Body of pancreas (tissue), 4 donors: ENCODE measurements at regions not wholly inside any gene's neighbourhood (a gene's known extent, or its start where the extent isn't known, plus 50 kb on each side); places are given as distances from the start of the nearest gene placed in this dataset.

ENCODE experiments used
- ATAC-seq: fragments of 150-250 bp; one replicate; pipeline ENCODE4 v1.9.1; 2016
- DNase-seq, 4 donors: peaks; one replicate each; pipeline ENCODE4 v3.0.0-alpha.2; 2019
- H3K27ac ChIP-seq, 4 donors: fragments of 200-600 bp; sonication (generic); 1 replicate in 3 of 4; 2 replicates in 1 of 4; pipeline versions ENCODE4 v1.5.1 to v1.6.1; 2016 to 2019; ENCODE audit warnings: mild to moderate bottlenecking in 1 of 4, mixed read lengths in 1 of 4, moderate library complexity in 1 of 4
- H3K27me3 ChIP-seq, 2 donors: fragments of 200-600 bp; sonication (generic); one replicate each; pipeline ENCODE4 v1.6.0; 2016; ENCODE audit warnings: mild to moderate bottlenecking in 1 of 2
- H3K36me3 ChIP-seq, 2 donors: fragments of 200-600 bp; sonication (generic); replicated peaks in 1 of 2; 2 replicates each; pipeline ENCODE4 v1.5.1; 2016; ENCODE audit warnings: low read depth in 2 of 2; ENCODE audit not compliant: insufficient read depth in 1 of 2
- H3K4me1 ChIP-seq: fragments of 200-600 bp; sonication (generic); one replicate; pipeline ENCODE4 v1.6.0; 2016
- H3K4me3 ChIP-seq, 2 donors: fragments of 200-600 bp; sonication (generic); 1 replicate in 1 of 2; 2 replicates in 1 of 2; pipeline ENCODE4 v1.5.1; 2016 to 2019
- H3K9me3 ChIP-seq, 3 donors: fragments of 200-600 bp; sonication (generic); 1 replicate in 2 of 3; 2 replicates in 1 of 3; pipeline ENCODE4 v1.5.1; 2016
- POLR2A ChIP-seq, 3 donors: fragments of 450-650 bp; IDR thresholded peaks; one replicate each; pipeline ENCODE4 v1.6.1; 2016; ENCODE audit warnings: antibody characterized with exemption in 3 of 3, mild to moderate bottlenecking in 2 of 3
- WGBS, 2 donors: methylation state at CpG; one replicate each; pipeline ENCODE4 v1.1.5; 2017; 5-methylcytosine and 5-hydroxymethylcytosine counted together
- intact Hi-C: fragments of 100-400 bp; cut with DNase I; formaldehyde crosslinking; loops from one replicate; pipeline ENCODE4 v1.15.1; 2023
- TF ChIP-seq, protein P1 (sequence below), 7 experiments: fragments of 450-650 bp in 4 of 7; fragments of 200-600 bp in 3 of 7; sonication (generic) in 3 of 7; IDR thresholded peaks; one replicate each; pipeline ENCODE4 v1.5.1; 2016 to 2019; ENCODE audit warnings: antibody characterized with exemption in 7 of 7

DNA sequence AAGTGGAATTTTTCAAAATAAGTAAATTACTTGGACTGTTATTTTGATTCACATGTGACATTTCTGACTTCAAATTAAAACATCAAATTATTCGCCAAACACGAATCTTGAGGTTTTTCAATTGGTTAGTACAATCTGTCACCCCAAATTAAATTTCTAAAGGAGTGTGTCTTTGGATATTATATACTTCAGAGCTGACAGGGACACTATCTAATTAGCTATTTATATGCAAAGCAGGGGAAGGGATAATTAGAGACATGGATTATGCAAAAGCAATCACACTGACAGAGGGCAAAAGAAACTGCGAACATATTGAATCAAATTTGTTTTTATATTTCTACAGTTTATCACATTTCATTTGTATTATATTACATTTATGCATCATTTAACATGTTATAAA, 433.0 kb downstream of the KIF2B start:
- no peaks in the 10 kb centered on the region for H3K4me1 ChIP-seq
- H3K4me3 ChIP-seq = no peak overlapping the region
- TF ChIP-seq, protein P1, sequence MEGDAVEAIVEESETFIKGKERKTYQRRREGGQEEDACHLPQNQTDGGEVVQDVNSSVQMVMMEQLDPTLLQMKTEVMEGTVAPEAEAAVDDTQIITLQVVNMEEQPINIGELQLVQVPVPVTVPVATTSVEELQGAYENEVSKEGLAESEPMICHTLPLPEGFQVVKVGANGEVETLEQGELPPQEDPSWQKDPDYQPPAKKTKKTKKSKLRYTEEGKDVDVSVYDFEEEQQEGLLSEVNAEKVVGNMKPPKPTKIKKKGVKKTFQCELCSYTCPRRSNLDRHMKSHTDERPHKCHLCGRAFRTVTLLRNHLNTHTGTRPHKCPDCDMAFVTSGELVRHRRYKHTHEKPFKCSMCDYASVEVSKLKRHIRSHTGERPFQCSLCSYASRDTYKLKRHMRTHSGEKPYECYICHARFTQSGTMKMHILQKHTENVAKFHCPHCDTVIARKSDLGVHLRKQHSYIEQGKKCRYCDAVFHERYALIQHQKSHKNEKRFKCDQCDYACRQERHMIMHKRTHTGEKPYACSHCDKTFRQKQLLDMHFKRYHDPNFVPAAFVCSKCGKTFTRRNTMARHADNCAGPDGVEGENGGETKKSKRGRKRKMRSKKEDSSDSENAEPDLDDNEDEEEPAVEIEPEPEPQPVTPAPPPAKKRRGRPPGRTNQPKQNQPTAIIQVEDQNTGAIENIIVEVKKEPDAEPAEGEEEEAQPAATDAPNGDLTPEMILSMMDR (IDR thresholded peaks at IDR 0.05) = no peak
- no peak for TF ChIP-seq POLR2A (IDR thresholded peaks at IDR 0.05)
- WGBS, 2 donors = 67 to 68% methylated on average over 3 of the region's 3 CpGs
- no peaks in the 10 kb centered on the region for H3K9me3 ChIP-seq
- intact Hi-C loops = no loop called here
- ATAC-seq = no peak
- H3K27ac ChIP-seq = no peak overlapping the region
- no peaks in the 10 kb centered on the region for H3K36me3 ChIP-seq
- DNase-seq = no peak
- H3K27me3 ChIP-seq = no peaks in the 10 kb centered on the region

DNA sequence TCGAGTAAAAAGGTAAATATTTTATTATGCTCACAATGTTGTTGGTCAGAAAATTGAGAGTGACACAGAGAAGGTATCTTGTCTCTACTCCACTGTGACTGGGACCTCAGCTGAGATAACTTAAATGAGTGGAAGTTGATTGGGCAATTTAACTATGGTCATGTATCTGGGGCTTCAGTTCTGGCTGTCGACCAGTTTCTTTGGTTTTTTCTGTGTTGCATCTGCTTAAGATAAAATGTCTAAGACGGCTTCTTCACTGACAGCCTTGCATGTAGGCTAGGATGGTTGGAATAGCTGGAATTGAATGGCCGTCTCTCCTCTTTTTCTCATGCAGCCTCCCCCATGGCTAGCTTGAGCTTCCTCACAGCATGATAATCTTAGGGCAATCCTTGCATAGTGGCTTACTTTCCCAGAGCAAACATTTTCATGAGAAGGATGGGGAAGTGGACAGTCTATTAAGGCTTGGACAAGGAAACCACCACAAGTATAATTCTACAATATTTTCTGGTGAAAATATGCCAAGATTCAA, 433.7 kb downstream of the KIF2B start:
- TF ChIP-seq POLR2A (IDR thresholded peaks at IDR 0.05) = no peak
- TF ChIP-seq, protein P1 (IDR thresholded peaks at IDR 0.05) = no peak
- no peak for ATAC-seq
- no peaks in the 10 kb centered on the region for H3K27me3 ChIP-seq
- no peak overlapping the region for H3K27ac ChIP-seq
- intact Hi-C loops = no loop called here
- DNase-seq = no peak
- 22 to 35% methylated on average over 4 of the region's 4 CpGs for WGBS, 2 donors
- no peak overlapping the region for H3K4me3 ChIP-seq
- no peaks in the 10 kb centered on the region for H3K9me3 ChIP-seq
- H3K36me3 ChIP-seq = no peaks in the 10 kb centered on the region
- no peaks in the 10 kb centered on the region for H3K4me1 ChIP-seq

DNA sequence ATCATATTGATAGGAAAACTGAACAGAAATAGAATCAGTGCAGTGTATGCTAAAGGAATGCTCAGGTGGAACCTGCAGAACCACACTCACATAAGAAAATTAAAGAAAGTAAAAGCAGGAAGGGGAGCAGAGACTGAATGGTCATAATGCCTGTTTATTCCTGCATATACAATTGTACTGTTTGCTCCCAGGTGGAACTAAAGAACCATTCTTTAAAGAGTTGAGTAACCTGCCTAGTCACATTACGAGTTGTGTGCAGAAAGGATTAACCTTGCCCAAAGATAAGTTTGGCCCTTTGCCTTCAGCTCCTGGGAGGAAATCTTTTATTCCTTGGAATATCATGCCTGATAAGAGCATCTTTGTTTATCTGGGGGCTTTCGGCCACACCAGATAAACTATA, 434.7 kb downstream of the KIF2B start:
- 2 to 18% methylated on average over 2 of the region's 2 CpGs for WGBS, 2 donors

DNA sequence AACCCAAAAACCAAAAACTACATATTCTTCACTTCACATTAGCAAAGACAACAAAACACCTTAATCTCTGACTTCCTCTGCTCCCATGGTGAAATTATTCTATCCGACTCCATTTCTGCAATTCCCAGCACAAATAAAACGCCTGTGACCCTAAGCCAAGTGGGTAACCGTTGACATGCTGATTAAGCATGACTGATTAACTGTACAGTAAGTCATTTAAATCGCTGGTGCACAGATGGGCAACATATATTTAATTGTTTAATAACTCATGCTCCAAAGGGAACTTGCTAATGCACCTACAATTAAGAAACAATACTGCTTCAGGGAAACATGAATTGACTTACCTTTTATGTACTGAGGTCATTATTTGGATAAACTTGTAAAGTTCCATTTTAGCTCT, 436.7 kb downstream of the KIF2B start:
- intact Hi-C loops = no loop called here
- H3K27me3 ChIP-seq = no peaks in the 10 kb centered on the region
- H3K27ac ChIP-seq = no peak overlapping the region
- H3K4me3 ChIP-seq = no peak overlapping the region
- ATAC-seq (no peak), DNase-seq (no peak)
- H3K4me1 ChIP-seq = no peaks in the 10 kb centered on the region
- TF ChIP-seq, protein P1 (IDR thresholded peaks at IDR 0.05) = no peak
- TF ChIP-seq POLR2A (IDR thresholded peaks at IDR 0.05) = no peak
- no peaks in the 10 kb centered on the region for H3K36me3 ChIP-seq
- WGBS, 2 donors = 37 to 56% methylated on average over 4 of the region's 4 CpGs
- no peaks in the 10 kb centered on the region for H3K9me3 ChIP-seq

More for the DNA sequence above, 434.7 kb downstream of the KIF2B start:
- Histone ChIP-seq H3K27me3 (no peaks in the 10 kb centered on the region), H3K4me1 (no peaks in the 10 kb centered on the region), H3K9me3 (no peaks in the 10 kb centered on the region), H3K4me3 (no peak overlapping the region), H3K27ac (no peak overlapping the region), H3K36me3 (no peaks in the 10 kb centered on the region)
- ATAC-seq = no peak
- intact Hi-C loops = no loop called here
- DNase-seq = no peak
- TF ChIP-seq, protein P1 (IDR thresholded peaks at IDR 0.05) = no peak
- TF ChIP-seq POLR2A (IDR thresholded peaks at IDR 0.05) = no peak

DNA sequence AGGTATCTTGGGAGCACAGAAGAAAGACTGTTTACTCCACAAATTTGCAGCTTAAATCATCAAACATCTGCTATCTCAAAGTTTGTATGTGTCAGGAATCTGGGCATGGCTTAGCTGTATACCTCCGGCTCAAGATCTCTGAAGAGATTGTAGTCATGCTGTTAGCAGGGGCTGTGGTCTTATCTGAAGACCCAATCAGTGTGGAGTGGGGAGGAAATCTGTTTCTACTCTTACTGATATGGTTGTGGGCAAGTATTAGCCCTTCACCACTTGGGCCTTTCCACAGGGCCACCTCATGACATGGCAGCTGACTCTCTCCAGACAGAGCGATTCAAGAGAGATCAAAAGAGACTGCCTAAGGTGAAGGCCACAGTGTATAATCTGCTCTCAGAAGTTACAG, 438.7 kb downstream of the KIF2B start:
- no peak overlapping the region for H3K27ac ChIP-seq
- TF ChIP-seq POLR2A (IDR thresholded peaks at IDR 0.05) = no peak
- TF ChIP-seq, protein P1 (IDR thresholded peaks at IDR 0.05) = no peak
- intact Hi-C loops = no loop called here
- H3K4me3 ChIP-seq = no peak overlapping the region
- no peaks in the 10 kb centered on the region for H3K36me3 ChIP-seq
- WGBS, 2 donors = 70 to 88% methylated on average over 2 of the region's 2 CpGs
- no peaks in the 10 kb centered on the region for H3K9me3 ChIP-seq
- H3K27me3 ChIP-seq = no peaks in the 10 kb centered on the region
- H3K4me1 ChIP-seq = no peaks in the 10 kb centered on the region
- DNase-seq (no peak), ATAC-seq (no peak)
